DND-41 (cell line): ENCODE measurements at regions not wholly inside any gene's neighbourhood (a gene's known extent, or its start where the extent isn't known, plus 50 kb on each side); places are given as distances from the start of the nearest gene placed in this dataset.

Experiments
- CTCF ChIP-seq: IDR thresholded peaks from 2 replicates; pipeline ENCODE4 v1.5.1; 2012; ENCODE audit warnings: borderline replicate concordance, low read length, moderate library complexity, mild to moderate bottlenecking; ENCODE audit not compliant: poor library complexity, severe bottlenecking; ENCODE audit errors: extremely low read depth
- EZH2 ChIP-seq: IDR thresholded peaks from 3 replicates; pipeline ENCODE4 v1.6.1; 2012; ENCODE audit warnings: borderline replicate concordance, low read depth, mild to moderate bottlenecking, moderate library complexity, low read length, inconsistent platforms; ENCODE audit not compliant: severe bottlenecking

GRCh38 chr12:107565551-107565950, 120.0 kb upstream of the PWP1 start:
- TF ChIP-seq CTCF: no peak
- TF ChIP-seq EZH2: no peak
